GM10248 (cell line): ENCODE measurements at regions not wholly inside any gene's neighbourhood (a gene's known extent, or its start where the extent isn't known, plus 50 kb on each side); places are given as distances from the start of the nearest gene placed in this dataset.

Source experiments
- CTCF ChIA-PET: fragments of 300-600 bp; sonication (Branson Sonifier 250); formaldehyde crosslinking; extraction: SDS; loops from one replicate; lab custom pipeline; 2021; ENCODE audit warnings: antibody characterized with exemption; lab: Yijun Ruan, JAX
- POLR2A ChIA-PET: fragments of 350-650 bp; sonication (Branson Sonifier 250); formaldehyde crosslinking; extraction: SDS; loops from one replicate; lab custom pipeline; 2020; ENCODE audit warnings: antibody characterized with exemption; lab: Yijun Ruan, JAX
- DNase-seq: peaks from one replicate; pipeline ENCODE4 v3.0.0; 2012; ENCODE audit errors: extremely low spot score
- CTCF ChIP-seq: IDR thresholded peaks from 2 replicates; pipeline ENCODE4 v1.5.1; 2012; ENCODE audit warnings: mild to moderate bottlenecking, low read depth; ENCODE audit errors: extremely low read depth, missing control alignments, control extremely low read depth

- DNase-seq, result no peak
- TF ChIP-seq CTCF, result no peak
- ChIA-PET POLR2A (no interaction called here), CTCF (no interaction called here)
Observed at GRCh38 chr14:25180221-25180620, 130.3 kb upstream of the STXBP6 start.

- CTCF ChIA-PET, result no interaction called here
- DNase-seq, result no peak
- POLR2A ChIA-PET, result no interaction called here
- TF ChIP-seq CTCF, result no peak
Observed at GRCh38 chr14:25178255-25178654, 128.3 kb upstream of the STXBP6 start.

- DNase-seq, result peak; percentile 52
- TF ChIP-seq CTCF, result peak; percentile 75
- POLR2A ChIA-PET, result no interaction called here
- CTCF ChIA-PET, result interaction anchor here (0.8 to 3.3 kb wide), 7 partner anchors 10 to 446 kb away, joined by 3 to 13 read pairs (median 4); no protein-coding TSS in a partner anchor
Observed at GRCh38 chr14:25150934-25151790, 101.2 kb upstream of the STXBP6 start.

- DNase-seq, result no peak
- POLR2A ChIA-PET, result no interaction called here
- CTCF ChIA-PET, result interaction anchor here (2.2 kb wide), 1 partner anchor 441 kb away, joined by 11 read pairs; no protein-coding TSS in a partner anchor
- TF ChIP-seq CTCF, result no peak
Observed at GRCh38 chr14:25150401-25150800, 100.5 kb upstream of the STXBP6 start.

GRCh38 chr14:25140411-25140810 lies 90.5 kb upstream of the STXBP6 start:
- ChIA-PET POLR2A (no interaction called here), CTCF (interaction anchor here (0.7 to 0.9 kb wide), 2 partner anchors 8 to 11 kb away, joined by 3 to 4 read pairs; no protein-coding TSS in a partner anchor)
- no peak for DNase-seq
- TF ChIP-seq CTCF, result no peak

GRCh38 chr14:25136811-25137210 lies 86.9 kb upstream of the STXBP6 start:
- TF ChIP-seq CTCF, result no peak
- CTCF ChIA-PET, result no interaction called here
- POLR2A ChIA-PET, result no interaction called here
- no peak for DNase-seq
